GM18507 (cell line): ENCODE measurements at regions not wholly inside any gene's neighbourhood (a gene's known extent, or its start where the extent isn't known, plus 50 kb on each side); places are given as distances from the start of the nearest gene placed in this dataset.
"Not testable (repeated sequence)": the region's sequence is repeated elsewhere in the genome, so short reads cannot be mapped to it uniquely, and the experiment has no call there.

Experiments used
- DNase-seq: peaks from one replicate; pipeline ENCODE4 v3.0.0; 2011; ENCODE audit warnings: low read depth; ENCODE audit not compliant: insufficient read length; ENCODE audit errors: extremely low spot score
- FAIRE-seq: peaks from 2 replicates; lab custom pipeline; 2011; peaks lifted over from hg19 to GRCh38; lab: Jason Lieb, UNC

GRCh38 chr1:189619682-189620332 is 857.9 kb downstream of the BRINP3 start:
- no peak for DNase-seq
- FAIRE-seq, result no peak

GRCh38 chr1:189620471-189620870 is 857.2 kb downstream of the BRINP3 start:
- FAIRE-seq (no peak), DNase-seq (no peak)

- FAIRE-seq (no peak), DNase-seq (no peak)
Observed at GRCh38 chr1:189623336-189623735, 854.3 kb downstream of the BRINP3 start.

- FAIRE-seq (no peak), DNase-seq (no peak)
Observed at GRCh38 chr1:189627427-189627826, 850.2 kb downstream of the BRINP3 start.

DNA sequence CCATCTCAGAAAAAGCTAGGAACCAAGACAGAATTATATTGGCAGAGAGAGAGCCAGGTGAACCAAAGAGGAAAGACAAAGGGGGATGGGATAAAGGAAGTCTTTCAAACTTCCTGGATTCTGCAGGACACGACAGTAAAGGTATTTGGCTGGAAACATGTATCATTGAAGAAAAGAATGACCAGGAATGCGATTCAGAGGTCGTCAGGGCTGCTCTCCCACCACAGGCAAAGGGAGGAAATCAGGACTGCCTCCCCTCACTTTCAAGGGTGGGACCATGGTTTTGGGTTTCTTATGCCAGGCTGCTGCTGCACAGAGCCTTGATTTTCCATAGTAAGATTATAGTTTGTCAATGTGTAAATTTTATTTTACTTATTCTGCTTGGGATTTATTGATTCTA is 848.8 kb downstream of the BRINP3 start:
- no peak for FAIRE-seq

GRCh38 chr1:189633658-189634057 is 844.0 kb downstream of the BRINP3 start:
- DNase-seq, result no peak
- FAIRE-seq, result no peak

More for the DNA sequence above, 848.8 kb downstream of the BRINP3 start:
- no peak for DNase-seq

- no peak for DNase-seq
- FAIRE-seq, result no peak
Observed at GRCh38 chr1:189637041-189637440, 840.6 kb downstream of the BRINP3 start.

- not testable (repeated sequence) for FAIRE-seq, DNase-seq
Observed at GRCh38 chr1:189644156-189644555, 833.5 kb downstream of the BRINP3 start.

GRCh38 chr1:189644970-189645369 is 832.7 kb downstream of the BRINP3 start:
- no peak for FAIRE-seq

GRCh38 chr1:189646066-189646465 is 831.6 kb downstream of the BRINP3 start:
- DNase-seq (no peak), FAIRE-seq (no peak)

More at GRCh38 chr1:189644970-189645369, 832.7 kb downstream of the BRINP3 start:
- no peak for DNase-seq

- DNase-seq (no peak), FAIRE-seq (no peak)
Observed at GRCh38 chr1:189654906-189655305, 822.8 kb downstream of the BRINP3 start.

DNA sequence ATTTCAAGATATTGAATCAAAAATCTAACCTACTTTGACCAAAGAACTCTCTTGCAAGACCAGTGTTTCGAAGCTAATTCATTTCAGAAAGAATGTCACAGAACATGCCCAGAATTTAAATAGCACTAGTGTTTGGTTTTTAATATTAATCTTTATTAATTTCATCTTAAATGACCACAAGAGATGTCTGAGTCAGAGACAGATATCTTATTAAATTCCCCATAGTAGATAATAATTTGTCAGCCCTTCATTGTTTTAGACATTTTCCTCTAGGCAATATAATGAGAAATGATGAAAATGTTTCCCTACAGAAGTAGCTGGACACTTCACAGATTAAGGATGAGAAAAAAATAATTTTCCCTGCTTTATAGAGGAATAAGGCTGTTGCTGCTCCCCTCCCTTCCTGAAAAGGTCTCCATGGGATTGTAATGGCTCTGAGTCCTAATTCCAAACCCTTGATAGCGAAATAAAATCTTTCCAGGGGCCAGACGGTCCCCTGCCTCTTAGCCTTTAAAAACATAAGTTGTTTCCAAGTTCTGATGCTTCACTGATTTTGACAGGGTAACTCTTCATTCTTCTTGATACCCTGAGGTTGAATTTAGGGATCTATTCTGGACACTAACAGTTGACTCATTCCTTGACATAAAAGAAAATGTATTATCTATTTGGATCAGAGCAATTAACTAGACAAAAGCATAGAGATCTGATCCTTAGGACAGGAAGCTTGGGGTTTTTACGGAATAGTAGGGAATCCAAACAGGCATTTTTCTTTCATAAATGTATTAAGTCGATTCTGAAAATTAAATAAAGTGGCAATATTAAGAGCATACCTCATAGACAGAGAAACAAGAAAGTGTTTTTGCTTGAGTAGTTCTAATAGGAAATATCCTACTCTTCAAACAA is 820.8 kb downstream of the BRINP3 start:
- no peak for DNase-seq
- FAIRE-seq, result no peak

GRCh38 chr1:189657715-189658114 is 819.9 kb downstream of the BRINP3 start:
- no peak for FAIRE-seq

DNA sequence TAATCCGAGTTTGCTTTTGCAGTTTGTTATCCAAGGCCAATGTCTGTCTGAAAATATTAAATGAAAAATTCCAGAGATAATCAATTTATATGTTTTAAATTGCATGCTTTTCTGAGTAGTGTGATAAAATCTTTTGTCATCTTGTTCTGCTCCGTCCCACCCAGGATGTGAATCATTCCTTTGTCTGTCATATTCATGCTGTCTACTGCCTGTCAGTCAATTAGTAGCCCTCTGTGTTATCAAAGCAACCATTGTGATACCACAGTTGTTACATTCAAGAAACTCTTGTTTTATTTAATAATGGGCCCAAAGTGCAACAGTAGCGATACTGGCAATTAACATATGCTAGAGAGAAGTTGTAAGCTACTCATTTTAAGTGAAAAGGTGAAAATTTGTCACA is 819.3 kb downstream of the BRINP3 start:
- DNase-seq (no peak), FAIRE-seq (no peak)

More at GRCh38 chr1:189657715-189658114, 819.9 kb downstream of the BRINP3 start:
- DNase-seq, result no peak

- FAIRE-seq (no peak), DNase-seq (no peak)
Observed at GRCh38 chr1:189659731-189660130, 817.9 kb downstream of the BRINP3 start.

GRCh38 chr1:189662190-189662589 is 815.5 kb downstream of the BRINP3 start:
- FAIRE-seq (no peak), DNase-seq (no peak)

DNA sequence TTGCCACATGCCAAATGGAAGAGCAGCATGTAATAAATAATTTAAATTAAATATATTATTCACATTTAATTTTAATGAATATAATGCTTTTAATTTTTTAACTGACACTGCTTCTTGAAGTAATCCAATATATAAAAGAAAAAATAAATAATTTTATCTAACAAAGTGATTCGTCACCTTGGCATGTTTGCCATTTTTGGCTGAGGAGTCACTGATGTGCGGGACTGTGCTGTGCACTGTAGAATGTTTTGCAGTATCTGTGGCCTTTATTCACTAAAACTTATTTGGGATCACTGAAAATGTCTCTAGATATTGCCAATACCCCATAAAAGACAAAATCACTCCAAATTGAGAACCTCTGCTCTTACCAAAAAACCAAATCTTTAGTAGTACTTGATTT is 807.8 kb downstream of the BRINP3 start:
- no peak for DNase-seq
- no peak for FAIRE-seq

GRCh38 chr1:189673217-189673616 is 804.4 kb downstream of the BRINP3 start:
- DNase-seq (no peak), FAIRE-seq (no peak)

GRCh38 chr1:189675712-189676244 is 801.9 kb downstream of the BRINP3 start:
- DNase-seq (no peak), FAIRE-seq (no peak)

DNA sequence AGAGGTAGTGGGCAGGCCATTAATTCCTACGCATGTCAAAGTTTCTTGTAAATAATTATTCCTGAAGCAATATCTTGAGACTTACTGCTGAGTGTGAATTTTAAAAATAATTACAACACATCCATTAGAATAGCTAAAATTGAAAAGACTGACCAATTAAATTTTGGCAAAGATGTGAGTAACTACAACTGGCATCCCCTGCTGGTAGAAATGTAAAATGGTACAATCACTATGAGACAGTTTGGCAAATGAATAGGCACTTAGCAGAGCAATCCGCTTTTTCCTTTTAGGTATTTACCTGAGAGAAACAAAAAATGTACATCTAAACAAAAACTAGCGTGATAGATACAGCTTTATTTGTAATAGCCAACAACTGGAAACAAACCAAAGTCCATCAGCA is 798.9 kb downstream of the BRINP3 start:
- DNase-seq (no peak), FAIRE-seq (no peak)
